GM18508 (cell line): ENCODE measurements at regions not wholly inside any gene's neighbourhood (a gene's known extent, or its start where the extent isn't known, plus 50 kb on each side); places are given as distances from the start of the nearest gene placed in this dataset.
A peak's percentile ranks its signal among the peaks of the same experiment; 100 is the strongest.
"Not testable (repeated sequence)": the region's sequence is repeated elsewhere in the genome, so short reads cannot be mapped to it uniquely, and the experiment has no call there.

Experiments
- ATAC-seq: cut with Tn5 transposase; IDR thresholded peaks from one replicate; pipeline ENCODE4 v1.9.1; 2021; ENCODE audit warnings: moderate number of reproducible peaks; ENCODE audit not compliant: insufficient read depth, unreplicated experiment

DNA sequence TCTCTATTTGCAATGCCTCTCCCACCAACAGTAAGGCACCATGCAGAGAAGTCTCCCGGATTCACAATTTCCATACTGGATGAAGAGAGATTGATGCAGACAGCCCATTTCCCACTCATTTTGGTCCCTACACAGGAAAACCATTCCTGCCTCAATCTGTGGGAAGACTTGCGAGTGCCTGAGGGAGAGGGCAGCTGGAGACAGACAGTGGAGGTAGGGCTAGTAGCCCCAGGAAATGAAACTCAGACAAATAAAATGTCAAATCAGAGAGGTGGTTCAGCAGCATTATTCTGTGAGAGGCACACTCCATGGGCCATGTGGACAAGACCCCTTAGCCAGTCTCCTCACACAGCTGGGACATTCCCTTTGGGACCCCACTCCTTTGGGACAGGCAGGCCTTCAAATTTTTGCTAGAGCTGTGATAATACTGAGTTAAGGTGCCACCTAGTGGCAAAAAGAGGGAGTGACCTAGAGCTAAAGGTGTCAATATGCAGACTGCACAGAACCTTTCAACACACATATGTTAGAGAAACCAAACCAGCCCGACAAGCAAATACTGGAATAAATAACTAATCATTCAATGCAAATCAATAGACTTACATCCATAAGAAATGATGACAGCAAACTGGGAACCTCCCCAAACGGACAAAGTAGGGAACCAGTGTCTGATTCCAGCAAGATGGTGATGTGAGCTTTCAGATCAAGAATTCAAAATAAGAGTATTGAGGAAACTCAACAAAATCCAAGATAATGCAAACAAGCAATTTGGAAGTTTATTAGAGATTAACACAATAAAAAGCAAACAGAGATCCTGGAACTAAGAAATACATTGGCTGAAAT lies 1865.3 kb upstream of the AGA start:
- peak; percentile 90 for ATAC-seq

DNA sequence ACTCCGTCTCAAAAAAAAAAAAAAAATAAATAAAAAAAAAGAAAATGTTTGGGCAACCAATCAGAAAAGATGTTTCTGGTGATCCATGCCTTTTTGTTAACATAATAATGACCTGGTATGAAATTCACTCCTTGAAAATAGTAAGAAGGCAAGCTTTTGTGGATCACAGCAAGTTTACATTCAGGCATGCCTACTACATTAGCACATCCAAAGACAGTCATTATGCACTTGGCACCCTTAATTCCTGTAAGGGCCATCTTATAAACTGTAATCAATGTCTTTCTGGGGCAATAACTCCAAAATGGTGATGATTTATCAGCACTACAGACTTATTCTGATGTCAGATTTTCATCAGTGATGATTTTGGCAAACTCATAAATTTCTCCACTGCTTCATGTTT lies 1871.6 kb upstream of the AGA start:
- no peak for ATAC-seq

DNA sequence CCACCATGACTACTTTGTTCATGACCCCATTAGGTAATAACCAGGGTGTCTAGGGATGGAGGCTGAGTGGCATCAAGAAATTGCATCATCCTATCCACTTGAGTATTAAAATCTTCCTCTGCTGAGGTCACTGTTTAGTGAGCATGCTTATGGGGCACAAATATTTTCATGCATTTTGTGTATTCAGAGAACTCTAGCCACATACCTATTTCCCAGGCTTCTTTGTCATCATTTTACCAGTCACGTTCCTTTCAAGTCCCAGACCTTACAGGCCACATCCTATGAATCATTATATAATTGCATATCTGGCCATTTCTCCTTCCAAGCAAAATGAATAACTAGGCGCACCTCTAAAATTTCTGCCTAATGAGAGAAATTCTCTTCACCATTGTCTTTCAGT lies 1882.9 kb upstream of the AGA start:
- ATAC-seq = no peak

DNA sequence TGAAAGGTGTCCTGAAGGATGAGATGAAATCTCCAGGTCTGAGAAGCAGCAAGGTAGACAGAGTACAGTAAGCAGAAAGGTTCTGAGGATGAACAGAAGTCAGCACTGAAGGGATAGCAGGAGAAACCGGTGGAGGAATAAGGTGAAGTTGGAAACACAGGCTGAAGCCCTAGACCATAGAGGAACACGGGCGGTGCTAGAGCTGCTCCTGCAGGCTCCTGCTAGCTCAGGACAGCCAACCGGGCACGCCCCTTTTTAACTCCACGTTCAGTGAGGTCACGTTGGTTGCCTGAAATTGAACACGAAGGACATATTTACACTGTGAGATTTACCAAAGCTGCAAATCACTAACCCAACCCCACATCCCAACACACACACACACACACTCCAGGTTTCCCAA lies 1886.4 kb upstream of the AGA start:
- no peak for ATAC-seq

DNA sequence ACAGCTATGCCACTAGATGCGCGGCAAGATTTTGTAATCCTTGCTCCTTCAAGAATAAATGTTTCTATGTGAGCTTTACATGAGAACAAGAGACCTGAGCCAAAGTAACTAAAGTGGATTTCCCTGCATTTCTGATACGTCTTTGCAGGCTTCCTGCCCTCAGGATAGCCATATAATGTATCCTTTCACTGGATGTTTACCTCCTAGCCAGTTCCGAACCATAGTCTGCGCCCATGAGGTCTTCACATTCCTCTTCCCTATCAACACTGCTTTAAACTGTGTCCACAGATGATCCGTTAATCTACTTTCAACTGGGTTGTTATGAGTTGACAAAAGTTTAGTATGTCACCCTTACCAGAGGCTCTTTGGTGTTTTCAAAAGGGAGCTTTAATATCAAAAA lies 1889.1 kb upstream of the AGA start:
- ATAC-seq = no peak

DNA sequence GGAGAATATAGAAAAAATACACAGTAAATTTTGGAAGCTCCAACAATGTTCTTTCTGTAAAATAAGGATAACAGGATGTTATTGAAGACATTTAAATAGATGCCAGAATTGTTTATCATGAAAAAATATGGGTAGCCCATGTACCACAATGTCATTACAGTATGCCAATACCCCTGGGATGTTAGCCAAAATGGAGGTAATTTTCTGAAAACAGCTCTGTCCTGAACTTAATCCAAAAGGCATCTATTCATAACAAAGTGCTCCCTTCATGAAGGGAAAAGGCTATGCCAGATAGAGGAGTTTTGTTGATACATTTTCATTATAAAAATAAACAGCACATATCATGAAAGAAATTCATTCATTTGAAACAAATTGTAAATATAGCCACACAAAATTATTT lies 1902.6 kb upstream of the AGA start:
- ATAC-seq = no peak

DNA sequence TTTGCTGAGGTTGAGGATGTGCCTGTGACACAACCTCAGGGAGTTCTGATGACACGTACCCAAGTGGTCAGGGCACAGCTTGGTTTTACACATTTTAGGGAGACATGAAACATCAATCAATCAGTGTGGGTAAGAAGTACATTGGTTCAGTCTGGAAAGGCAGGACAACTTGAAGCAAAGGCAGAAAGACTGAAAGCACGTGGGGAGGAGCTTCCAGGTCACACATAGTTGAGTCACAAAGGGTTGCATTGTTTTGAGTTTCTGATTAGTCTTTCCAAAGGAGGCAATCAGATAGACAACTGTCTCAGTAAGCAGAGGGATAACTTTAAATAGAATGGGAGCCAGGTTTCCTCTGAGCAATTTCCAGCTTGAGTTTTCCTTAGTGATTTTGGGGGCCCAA lies 1910.0 kb upstream of the AGA start:
- ATAC-seq = no peak

DNA sequence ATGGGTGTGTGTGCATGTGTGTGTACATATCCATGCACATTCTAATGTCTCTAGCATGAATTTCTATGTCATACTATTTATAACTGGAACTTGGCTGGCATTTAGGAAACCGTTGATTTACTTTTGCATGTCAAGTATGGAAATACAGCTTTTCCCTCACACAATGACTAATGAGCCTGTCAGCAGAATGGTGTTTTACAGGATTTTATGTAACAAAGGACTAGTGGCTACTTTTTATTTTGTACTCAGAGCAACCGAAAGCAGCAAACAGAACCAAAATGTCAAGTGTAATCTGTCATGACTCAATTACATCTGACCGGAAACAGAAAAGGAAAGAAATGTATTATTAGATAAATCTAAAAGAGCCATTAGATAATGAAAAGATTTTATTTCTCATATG lies 1911.5 kb upstream of the AGA start:
- no peak for ATAC-seq

DNA sequence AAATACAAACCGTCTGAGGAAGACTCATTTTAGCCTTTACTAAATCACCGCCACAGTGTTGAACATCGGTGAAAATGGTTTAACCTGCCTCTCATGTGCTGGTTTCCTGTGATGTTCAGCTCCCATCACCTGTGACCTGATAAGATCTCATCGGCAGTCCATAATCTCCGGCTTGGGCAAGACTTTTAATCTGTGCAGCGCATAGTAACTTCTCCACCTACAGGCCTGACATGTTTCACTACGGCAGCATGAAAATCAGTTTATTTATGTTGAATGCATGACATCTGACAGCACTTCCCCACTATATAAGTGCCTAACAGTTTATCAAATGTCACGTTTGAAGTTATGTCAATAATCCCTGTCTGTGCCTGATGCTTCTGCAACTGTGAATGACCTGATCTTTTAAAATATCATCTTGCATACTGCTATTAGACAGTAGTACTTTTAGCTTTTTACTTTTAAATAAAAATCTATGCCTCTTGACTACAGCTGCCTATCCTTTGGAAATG lies 1919.8 kb upstream of the AGA start:
- ATAC-seq = no peak

DNA sequence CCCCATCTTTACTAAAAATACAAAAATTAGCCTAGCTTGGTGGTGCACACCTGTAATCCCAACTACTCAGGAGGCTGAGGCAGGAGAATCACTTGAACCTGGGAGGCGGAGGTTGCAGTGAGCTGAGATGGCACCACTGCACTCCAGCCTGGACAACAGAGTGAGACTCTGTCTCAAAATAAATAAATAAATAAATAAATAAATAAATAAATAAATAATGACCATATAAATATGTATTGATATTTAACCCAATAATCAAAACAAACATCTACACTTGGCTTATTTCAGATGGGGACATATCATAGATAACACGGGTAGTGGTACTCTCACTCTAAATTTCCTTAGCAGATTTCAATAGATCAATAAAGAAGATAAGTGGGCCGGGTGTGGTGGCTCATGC lies 1923.7 kb upstream of the AGA start:
- not testable (repeated sequence) for ATAC-seq

DNA sequence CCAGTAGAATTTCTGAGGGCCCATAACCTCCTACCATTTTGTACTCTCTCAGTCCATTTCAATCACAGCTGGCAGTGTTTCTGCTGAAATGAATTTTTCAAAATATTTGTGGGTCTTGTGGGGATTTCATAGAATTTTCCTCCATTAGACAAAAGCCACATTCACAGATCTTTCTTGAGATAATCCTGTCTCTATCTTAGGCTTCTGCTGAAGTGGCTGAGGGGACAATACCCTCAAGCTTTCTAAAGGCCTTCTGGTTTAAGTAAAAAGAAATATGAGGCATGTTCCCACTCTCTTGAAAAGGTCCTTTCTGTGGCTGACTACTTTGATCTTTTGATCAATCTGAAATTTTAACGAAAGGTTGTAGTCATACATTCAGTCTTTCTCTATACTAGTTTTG lies 1930.0 kb upstream of the AGA start:
- no peak for ATAC-seq

DNA sequence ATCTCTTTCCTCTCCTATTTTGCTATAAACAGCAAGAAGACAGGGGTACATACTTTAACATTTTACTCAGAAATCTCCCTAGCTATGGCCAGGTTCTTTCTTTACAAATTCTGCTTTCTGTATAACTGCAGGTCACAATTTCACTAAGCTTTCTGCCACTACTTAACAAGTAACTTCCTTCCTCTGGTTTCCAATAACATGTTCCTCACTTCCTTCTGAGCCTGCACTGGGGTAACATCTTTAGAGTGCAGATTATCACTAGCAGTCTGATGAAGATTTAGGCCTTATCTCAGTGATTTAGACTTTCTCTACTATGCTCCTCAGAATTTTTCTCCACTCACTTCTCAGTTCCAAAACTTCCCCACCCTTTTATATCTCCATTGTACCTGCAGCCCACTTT lies 1930.5 kb upstream of the AGA start:
- ATAC-seq = no peak

DNA sequence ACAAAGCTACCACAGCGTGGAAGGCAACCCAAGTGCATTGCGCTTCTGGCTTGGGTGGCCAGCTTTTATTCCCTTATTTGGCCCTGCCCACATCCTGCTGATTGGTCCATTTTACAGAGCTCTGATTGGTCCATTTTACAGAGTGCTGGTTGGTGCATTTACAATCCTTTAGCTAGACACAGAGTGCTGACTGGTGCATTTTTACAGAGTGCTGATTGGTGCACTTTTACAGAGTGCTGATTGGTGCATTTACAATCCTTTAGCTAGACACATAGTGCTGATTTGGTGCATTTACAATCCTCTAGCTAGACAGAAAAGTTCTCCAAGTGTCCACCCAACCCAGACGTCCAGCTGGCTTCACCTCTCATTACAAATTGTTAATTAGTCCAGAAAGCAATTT lies 1936.6 kb upstream of the AGA start:
- ATAC-seq = not testable (repeated sequence)

DNA sequence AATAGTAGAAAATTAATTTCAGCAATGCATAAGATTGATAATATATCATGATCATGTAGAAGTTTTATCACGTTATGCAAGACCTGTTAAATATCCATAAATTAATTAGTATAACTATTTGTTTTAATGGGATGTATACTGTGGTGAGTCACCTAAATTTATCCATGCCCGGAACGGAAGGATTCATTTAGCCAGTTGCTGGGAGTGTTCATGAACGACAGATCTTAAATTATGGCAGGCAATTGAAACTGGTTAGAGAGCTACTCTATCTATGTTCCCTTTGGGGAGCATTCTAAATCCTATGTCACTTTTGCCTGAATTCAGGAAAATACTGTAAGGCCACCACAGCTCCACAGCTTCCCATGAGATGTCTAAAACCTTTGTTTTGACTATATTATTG lies 1950.5 kb upstream of the AGA start:
- no peak for ATAC-seq

DNA sequence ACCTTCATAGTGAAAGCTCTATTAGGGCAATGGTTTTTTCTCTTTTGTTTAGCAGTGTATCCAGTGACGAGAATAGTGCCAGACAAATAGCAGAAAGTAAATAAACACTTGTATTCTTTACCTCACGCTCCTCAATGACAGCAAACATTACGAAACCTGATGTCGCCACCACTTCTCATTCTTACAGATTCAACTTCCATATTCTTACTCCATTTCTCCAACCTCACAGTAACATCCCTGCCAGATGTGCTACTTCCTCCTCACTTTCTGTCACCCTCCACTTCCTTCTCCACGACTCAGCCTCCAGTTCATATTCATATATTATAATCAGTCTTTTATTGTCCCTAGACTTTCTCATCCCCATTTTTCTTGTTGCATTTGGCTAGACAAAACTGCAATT lies 1956.2 kb upstream of the AGA start:
- ATAC-seq = no peak

DNA sequence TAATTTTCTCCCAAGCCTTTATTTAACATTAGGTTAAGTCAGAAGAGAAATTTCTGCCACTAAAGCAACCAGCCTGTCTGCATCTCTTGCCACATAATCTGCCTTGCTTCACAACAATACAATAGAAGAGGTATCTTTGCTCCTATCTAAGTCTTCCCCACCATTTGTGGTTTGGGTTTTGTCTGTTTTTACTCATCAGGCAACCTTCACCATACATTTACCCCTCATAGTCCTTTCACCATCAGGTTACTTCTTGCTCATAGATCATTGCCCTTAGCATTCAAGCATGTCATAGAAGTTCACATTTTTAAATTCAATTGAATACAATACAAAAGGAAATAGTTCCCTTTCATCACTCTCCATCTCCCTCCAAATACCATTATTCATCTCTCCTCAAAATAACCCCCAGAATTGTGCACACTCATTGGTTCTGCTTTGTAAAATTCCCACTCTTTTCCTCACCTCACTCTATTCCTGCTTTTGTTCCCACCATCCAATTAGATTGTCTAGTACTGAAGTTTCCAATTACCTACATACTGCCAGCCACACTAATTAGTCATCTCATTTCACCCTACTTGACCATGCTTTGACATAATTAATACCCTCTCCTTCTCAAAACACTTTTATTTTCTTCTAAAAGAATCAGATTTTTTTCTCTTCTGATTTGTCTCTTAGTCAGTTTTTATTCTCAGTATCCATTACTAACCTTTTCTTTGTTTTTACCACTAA lies 1957.0 kb upstream of the AGA start:
- no peak for ATAC-seq

DNA sequence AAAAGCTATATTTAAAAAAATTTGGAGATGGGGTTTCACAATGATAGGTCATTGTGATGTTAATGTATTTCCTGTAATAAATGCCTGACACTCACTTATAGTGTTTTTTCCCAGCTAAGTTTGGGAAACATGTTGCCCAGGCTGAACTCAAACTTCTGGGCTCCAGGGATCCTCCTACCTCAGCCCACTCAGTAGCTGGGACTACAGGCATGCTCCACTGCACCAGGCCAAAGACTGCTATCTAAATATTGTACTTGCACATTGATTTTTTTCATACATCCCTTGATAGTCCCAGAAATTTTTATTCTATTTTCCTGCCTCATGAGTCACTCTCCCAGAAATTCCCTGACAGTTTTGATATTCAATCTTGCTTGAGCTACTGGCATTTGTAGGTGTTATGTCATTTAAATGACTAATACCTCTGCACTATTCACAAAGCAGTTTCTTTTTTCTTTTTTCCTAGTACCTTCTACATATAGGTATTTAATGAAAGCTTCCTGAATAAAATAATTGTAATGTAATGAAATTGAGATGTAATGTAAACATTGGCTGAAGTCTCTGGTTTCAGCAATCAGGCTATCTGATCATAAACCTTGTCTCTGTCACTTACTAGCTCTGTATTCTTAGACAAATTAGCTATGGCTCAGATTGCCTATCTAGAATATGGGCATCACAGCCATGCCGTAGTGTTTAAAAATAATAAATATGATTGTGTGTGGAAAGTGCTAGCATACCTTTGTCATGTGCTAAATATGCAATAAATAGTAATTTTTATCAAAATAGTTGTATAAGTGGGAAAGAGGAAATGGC lies 1973.0 kb upstream of the AGA start:
- no peak for ATAC-seq

DNA sequence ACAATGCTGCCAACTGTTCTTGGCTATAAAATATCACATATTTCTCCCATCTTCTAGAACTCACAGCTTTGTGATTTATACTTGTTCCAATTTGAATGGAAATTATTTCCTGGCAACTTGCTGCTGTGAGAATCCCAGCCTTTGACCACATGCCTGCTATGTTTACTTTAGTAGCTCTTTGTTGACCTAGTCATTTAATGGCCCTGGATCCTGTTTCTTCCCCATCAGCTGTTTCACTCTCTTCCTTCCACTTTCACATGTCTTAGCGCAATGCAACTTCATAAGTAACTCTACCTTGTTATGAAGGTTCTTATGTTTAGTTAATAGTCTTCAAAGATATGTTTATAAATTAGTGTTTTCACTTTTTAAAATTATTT lies 1973.6 kb upstream of the AGA start:
- ATAC-seq = no peak

DNA sequence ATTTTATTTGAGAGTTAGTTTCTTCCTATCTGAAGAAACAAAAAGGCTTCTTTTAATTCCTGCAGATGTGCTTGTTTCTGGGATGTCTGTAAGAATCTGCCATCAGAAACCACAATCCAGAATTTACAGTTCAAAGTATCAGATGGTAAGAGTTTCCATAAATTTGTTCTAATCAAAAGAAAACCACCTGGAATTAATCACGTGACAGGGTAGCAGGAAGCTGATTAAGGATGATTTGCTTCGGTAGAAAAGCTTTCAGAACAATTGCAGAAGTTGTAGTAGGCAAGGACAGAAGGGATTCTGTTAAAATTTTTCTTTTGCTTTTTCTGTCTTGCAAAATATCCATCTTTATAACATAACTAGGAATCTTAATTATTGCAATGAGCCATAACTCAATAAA lies 1975.1 kb upstream of the AGA start:
- ATAC-seq = no peak

DNA sequence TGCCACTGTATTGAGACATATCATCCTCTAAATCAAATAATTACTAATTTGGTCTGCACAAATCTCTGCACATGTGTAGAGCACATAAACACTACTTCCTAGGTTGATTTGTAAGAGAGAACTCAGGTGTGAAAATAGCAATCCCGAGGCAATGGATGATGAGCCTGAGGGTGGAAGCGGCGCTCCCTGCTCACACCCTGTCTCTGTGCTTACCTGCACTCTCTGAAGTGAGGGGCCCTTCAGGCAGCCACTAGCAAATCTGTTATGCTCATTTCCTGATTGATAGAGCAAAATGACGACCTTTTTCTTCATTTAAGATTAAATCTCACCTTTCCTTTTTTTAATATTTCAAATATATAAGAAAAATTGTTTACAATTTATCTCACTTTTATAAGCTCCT lies 1995.7 kb upstream of the AGA start:
- no peak for ATAC-seq

DNA sequence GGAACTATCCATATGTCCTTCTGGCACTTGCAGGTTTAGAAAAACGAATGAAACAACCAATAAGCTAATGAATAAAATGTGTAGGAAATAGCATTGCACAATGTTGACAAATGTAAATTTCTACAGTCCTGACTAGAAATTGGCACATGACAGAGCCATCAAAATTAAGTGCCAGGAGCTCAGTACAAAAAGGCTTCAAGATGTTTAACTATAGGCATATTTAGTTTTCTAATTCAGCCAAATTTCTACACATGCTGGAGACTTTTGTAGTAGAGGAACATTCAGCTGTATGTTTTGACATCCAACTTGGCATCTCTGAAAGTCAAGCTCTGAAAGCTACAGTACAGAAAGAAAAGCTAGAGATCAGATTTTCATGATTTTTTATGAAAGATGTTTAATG lies 1999.4 kb upstream of the AGA start:
- no peak for ATAC-seq
